PFSK-1 (cell line): ENCODE measurements at regions not wholly inside any gene's neighbourhood (a gene's known extent, or its start where the extent isn't known, plus 50 kb on each side); places are given as distances from the start of the nearest gene placed in this dataset.

Experiments used
- FOXP2 ChIP-seq: optimal IDR thresholded peaks from 2 replicates; pipeline ENCODE3; 2011; ENCODE audit warnings: borderline replicate concordance, control low read depth, inconsistent platforms; ENCODE audit not compliant: insufficient read depth; ENCODE audit errors: extremely low read length, extremely low read depth
- POLR2AphosphoS5 ChIP-seq: IDR thresholded peaks from 2 replicates; pipeline ENCODE4 v1.6.1; 2012; ENCODE audit warnings: low read depth, mild to moderate bottlenecking, control low read depth, low read length, moderate library complexity
- REST ChIP-seq, 2 experiments: IDR thresholded peaks; 2 replicates each; pipeline versions ENCODE4 v1.6.1 to v1.8.0; 2011 to 2012; ENCODE audit warnings: low read depth in 2 of 2, low read length in 2 of 2, control low read depth in 1 of 2, inconsistent platforms in 1 of 2, mild to moderate bottlenecking in 1 of 2, moderate library complexity in 1 of 2; ENCODE audit not compliant: insufficient read depth in 1 of 2
- SIN3A ChIP-seq: IDR thresholded peaks from 2 replicates; pipeline ENCODE4 v1.6.1; 2012; ENCODE audit warnings: mild to moderate bottlenecking, low read length, moderate library complexity, borderline replicate concordance; ENCODE audit not compliant: insufficient read depth
- TAF1 ChIP-seq: IDR thresholded peaks from 2 replicates; pipeline ENCODE4 v1.6.1; 2012; ENCODE audit warnings: low read length, control low read depth, borderline replicate concordance; ENCODE audit not compliant: insufficient read depth

- no peak for TF ChIP-seq REST (IDR thresholded peaks at IDR 0.05; ENCODE audit: insufficient read depth in 1 of 2, low read depth in 2 of 2, low read length in 2 of 2)
- no peak for TF ChIP-seq FOXP2
- TF ChIP-seq POLR2AphosphoS5, result no peak
- no peak for TF ChIP-seq SIN3A
- no peak for TF ChIP-seq TAF1
Measured at GRCh38 chr4:127469542-127469941, 163.2 kb upstream of the INTU start.

GRCh38 chr4:127469959-127470809, 162.6 kb upstream of the INTU start:
- TF ChIP-seq REST (IDR thresholded peaks at IDR 0.05; ENCODE audit: insufficient read depth in 1 of 2, low read depth in 2 of 2, low read length in 2 of 2), result no peak
- no peak for TF ChIP-seq SIN3A
- no peak for TF ChIP-seq FOXP2
- TF ChIP-seq TAF1, result no peak
- no peak for TF ChIP-seq POLR2AphosphoS5

GRCh38 chr4:127479031-127479622, 153.6 kb upstream of the INTU start:
- no peak for TF ChIP-seq TAF1
- TF ChIP-seq REST (IDR thresholded peaks at IDR 0.05; ENCODE audit: insufficient read depth in 1 of 2, low read depth in 2 of 2, low read length in 2 of 2), result no peak
- TF ChIP-seq FOXP2, result no peak
- TF ChIP-seq SIN3A, result no peak
- no peak for TF ChIP-seq POLR2AphosphoS5

- TF ChIP-seq FOXP2 (no peak), POLR2AphosphoS5 (no peak), SIN3A (no peak), REST (IDR thresholded peaks at IDR 0.05; ENCODE audit: insufficient read depth in 1 of 2, low read depth in 2 of 2, low read length in 2 of 2) (no peak), TAF1 (no peak)
Measured at GRCh38 chr4:127482049-127482448, 150.7 kb upstream of the INTU start.

- TF ChIP-seq POLR2AphosphoS5 (no peak), FOXP2 (no peak), REST (IDR thresholded peaks at IDR 0.05; ENCODE audit: insufficient read depth in 1 of 2, low read depth in 2 of 2, low read length in 2 of 2) (no peak)
Measured at GRCh38 chr4:127484117-127484516, 148.6 kb upstream of the INTU start.
